ENCODE measurements at regions not wholly inside any gene's neighbourhood (a gene's known extent, or its start where the extent isn't known, plus 50 kb on each side); places are given as distances from the start of the nearest gene placed in this dataset.

DNA sequence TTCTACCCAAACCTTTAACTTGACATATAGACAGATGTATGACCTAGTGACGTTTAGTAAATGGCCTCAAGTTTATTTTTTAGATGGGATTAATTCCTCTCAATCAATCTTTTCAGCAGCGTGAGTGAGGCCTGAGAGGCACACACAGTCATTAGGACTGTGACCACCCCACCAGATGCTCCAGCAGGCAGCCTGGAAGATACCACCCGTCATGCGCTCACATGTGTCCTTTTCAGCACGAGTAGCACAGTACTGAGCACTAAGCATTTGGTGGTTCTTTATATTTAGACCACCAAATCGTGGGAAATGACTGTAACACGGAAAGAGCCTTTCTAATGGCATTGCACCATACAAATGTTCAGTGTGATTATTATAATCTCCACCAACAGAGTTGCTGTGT lies 354.6 kb upstream of the DDI1 start:
- peaks cover 0 to 3% of the 10 kb centered on the region in 2 donors for H3K4me1 ChIP-seq (ENCODE audit: control insufficient read depth in 2 of 2, insufficient read depth in 2 of 2, low read length in 2 of 2)
- H3K4me3 ChIP-seq (ENCODE audit: low read length in 2 of 2) = no peak overlapping the region
- no peak overlapping the region for H3K27ac ChIP-seq (ENCODE audit: low read depth in 2 of 2, low read length in 2 of 2)
- no peaks in the 10 kb centered on the region for H3K9me3 ChIP-seq (ENCODE audit: control insufficient read depth in 2 of 2, low read length in 2 of 2)
- no peaks in the 10 kb centered on the region for H3K27me3 ChIP-seq (ENCODE audit: control insufficient read depth in 2 of 2, insufficient read depth in 2 of 2, low read length in 2 of 2)
- no peak overlapping the region for H3K9ac ChIP-seq (ENCODE audit: low read depth in 1 of 2, low read length in 2 of 2)
- no peaks in the 10 kb centered on the region for H3K36me3 ChIP-seq (ENCODE audit: control insufficient read depth in 2 of 2, insufficient read depth in 2 of 2, low read length in 2 of 2)

DNA sequence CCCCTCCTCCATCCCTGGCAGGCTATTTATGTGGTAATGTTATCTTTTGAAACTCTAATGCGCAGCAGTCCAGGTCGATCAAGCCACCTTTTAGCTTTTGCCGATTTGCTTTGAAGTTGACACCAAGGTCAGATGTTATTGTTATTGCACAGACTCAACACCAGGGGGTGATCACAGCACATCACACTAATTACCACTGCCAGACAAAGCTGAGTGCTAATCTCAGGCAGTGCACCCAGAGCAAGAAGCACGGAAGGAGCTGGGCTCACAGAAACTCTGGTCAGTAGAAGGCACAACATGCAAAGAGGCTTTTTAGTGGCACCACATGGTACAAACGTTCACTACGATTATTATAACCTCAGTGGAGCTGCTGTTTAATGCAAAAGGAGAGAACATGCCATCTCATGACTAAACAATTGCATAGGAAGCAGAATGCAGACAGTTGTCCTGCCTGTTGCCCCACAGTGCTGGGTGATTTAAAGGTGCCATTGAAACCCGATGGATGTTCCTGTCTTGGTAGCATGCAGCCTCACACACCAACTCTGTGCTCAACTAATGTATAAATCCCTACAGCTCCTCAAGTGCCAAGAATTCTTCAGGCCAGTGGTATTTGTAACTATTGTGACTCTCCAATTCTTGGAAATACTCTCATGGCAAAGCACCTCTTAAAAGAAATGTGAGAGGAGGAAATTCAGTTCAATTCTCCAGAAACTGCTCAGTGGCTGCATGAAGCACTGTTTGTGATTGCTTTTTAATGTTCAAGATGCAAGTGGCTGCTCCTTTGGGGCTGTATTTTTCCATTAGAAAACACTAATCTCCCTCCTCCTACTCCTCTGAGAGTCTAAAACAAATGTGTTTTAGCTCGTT lies 353.9 kb upstream of the DDI1 start:
- H3K4me1 ChIP-seq (ENCODE audit: control insufficient read depth in 2 of 2, insufficient read depth in 2 of 2, low read length in 2 of 2) = peaks cover 0 to 3% of the 10 kb centered on the region in 2 donors
- H3K36me3 ChIP-seq (ENCODE audit: control insufficient read depth in 2 of 2, insufficient read depth in 2 of 2, low read length in 2 of 2) = no peaks in the 10 kb centered on the region
- peak overlapping the region in 1 of 2 donors; percentile 10 for H3K4me3 ChIP-seq (ENCODE audit: low read length in 2 of 2)
- H3K27me3 ChIP-seq (ENCODE audit: control insufficient read depth in 2 of 2, insufficient read depth in 2 of 2, low read length in 2 of 2) = no peaks in the 10 kb centered on the region
- H3K27ac ChIP-seq (ENCODE audit: low read depth in 2 of 2, low read length in 2 of 2) = no peak overlapping the region
- H3K9me3 ChIP-seq (ENCODE audit: control insufficient read depth in 2 of 2, low read length in 2 of 2) = no peaks in the 10 kb centered on the region
- H3K9ac ChIP-seq (ENCODE audit: low read depth in 1 of 2, low read length in 2 of 2) = no peak overlapping the region

DNA sequence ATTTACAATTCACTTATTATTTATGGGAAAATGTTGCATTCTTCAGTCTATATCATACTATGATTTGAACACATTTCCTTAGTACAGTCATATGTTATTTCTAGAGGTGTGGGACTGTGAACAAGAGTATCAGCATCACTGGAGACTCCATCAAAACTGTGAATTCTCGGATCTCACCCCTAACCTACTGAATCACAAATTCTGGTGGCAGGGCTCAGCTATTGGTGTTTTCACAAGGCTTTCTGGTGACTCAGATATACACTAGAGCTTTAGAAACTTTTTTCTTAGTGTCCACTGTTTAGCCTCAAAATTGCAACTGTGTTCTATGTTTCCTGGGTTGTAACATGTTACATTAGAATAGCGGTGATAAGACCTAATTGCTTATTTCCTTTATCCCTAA lies 352.9 kb upstream of the DDI1 start:
- Histone ChIP-seq H3K9me3 (ENCODE audit: control insufficient read depth in 2 of 2, low read length in 2 of 2) (no peaks in the 10 kb centered on the region), H3K4me3 (ENCODE audit: low read length in 2 of 2) (no peak overlapping the region), H3K4me1 (ENCODE audit: control insufficient read depth in 2 of 2, insufficient read depth in 2 of 2, low read length in 2 of 2) (peaks cover 0 to 3% of the 10 kb centered on the region in 2 donors), H3K27me3 (ENCODE audit: control insufficient read depth in 2 of 2, insufficient read depth in 2 of 2, low read length in 2 of 2) (no peaks in the 10 kb centered on the region), H3K36me3 (ENCODE audit: control insufficient read depth in 2 of 2, insufficient read depth in 2 of 2, low read length in 2 of 2) (no peaks in the 10 kb centered on the region), H3K27ac (ENCODE audit: low read depth in 2 of 2, low read length in 2 of 2) (no peak overlapping the region), H3K9ac (ENCODE audit: low read depth in 1 of 2, low read length in 2 of 2) (no peak overlapping the region)

DNA sequence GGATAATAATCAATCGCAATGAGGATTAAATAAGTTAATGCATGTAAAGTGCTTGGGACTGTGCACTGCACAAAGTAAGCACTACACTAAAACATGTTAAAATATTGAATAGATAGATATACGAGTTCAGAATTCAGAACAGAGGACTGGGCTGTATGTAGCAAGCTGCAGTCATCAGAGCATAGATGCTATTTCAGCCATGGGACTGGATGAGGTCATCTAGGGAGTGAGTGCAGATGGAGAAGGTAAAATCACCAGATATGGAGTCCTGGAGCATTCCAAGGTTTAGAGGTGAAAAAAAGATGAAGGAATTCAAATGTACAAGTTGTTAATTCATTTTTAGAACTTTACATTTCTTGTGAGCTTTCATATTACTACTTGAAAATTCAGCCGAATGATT lies 347.5 kb upstream of the DDI1 start:
- H3K4me3 ChIP-seq (ENCODE audit: low read length in 2 of 2) = no peak overlapping the region
- no peak overlapping the region for H3K9ac ChIP-seq (ENCODE audit: low read depth in 1 of 2, low read length in 2 of 2)
- H3K27me3 ChIP-seq (ENCODE audit: control insufficient read depth in 2 of 2, insufficient read depth in 2 of 2, low read length in 2 of 2) = no peaks in the 10 kb centered on the region
- H3K27ac ChIP-seq (ENCODE audit: low read depth in 2 of 2, low read length in 2 of 2) = no peak overlapping the region
- H3K4me1 ChIP-seq (ENCODE audit: control insufficient read depth in 2 of 2, insufficient read depth in 2 of 2, low read length in 2 of 2) = no peaks in the 10 kb centered on the region
- H3K9me3 ChIP-seq (ENCODE audit: control insufficient read depth in 2 of 2, low read length in 2 of 2) = no peaks in the 10 kb centered on the region
- no peaks in the 10 kb centered on the region for H3K36me3 ChIP-seq (ENCODE audit: control insufficient read depth in 2 of 2, insufficient read depth in 2 of 2, low read length in 2 of 2)

DNA sequence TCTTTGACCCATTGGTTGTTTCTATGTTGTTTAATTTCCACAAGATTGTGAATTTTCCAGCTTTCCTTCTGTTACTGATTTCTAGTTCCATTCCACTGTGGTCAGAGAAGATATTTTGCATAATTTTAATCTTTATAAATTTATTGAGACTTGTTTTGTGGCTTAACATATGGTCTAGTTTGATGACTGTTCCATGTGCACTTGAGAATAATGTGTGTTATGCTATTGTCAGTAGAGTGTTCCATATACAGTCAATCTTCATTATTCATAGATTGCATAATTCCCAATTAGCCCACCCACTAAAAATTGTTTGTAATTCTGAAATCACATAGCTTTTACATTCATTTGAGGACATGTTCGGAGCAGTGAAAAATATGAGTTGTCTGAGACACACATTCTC lies 346.1 kb upstream of the DDI1 start:
- Histone ChIP-seq H3K4me3 (ENCODE audit: low read length in 2 of 2) (no peak overlapping the region), H3K27ac (ENCODE audit: low read depth in 2 of 2, low read length in 2 of 2) (no peak overlapping the region), H3K9me3 (ENCODE audit: control insufficient read depth in 2 of 2, low read length in 2 of 2) (no peaks in the 10 kb centered on the region), H3K27me3 (ENCODE audit: control insufficient read depth in 2 of 2, insufficient read depth in 2 of 2, low read length in 2 of 2) (no peaks in the 10 kb centered on the region), H3K36me3 (ENCODE audit: control insufficient read depth in 2 of 2, insufficient read depth in 2 of 2, low read length in 2 of 2) (no peaks in the 10 kb centered on the region), H3K4me1 (ENCODE audit: control insufficient read depth in 2 of 2, insufficient read depth in 2 of 2, low read length in 2 of 2) (no peaks in the 10 kb centered on the region), H3K9ac (ENCODE audit: low read depth in 1 of 2, low read length in 2 of 2) (no peak overlapping the region)

DNA sequence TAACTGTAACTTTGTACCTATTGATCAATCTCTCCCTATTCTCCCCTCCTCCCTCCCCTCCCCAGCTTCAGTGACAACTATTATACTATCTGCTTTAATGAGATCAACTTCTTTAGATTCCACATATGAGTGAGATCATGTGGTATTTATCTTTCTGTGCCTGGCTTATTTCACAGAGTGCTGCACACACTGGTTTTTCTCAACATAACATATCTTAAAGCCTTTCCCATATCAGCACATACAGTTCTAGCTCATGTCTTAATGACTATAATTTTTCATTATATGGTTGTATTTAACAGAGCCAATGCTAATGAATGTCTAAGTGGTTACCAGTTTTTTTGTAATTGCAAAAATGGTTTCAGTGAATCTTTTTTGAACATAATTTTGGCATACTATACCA lies 340.3 kb upstream of the DDI1 start:
- Histone ChIP-seq H3K27me3 (ENCODE audit: control insufficient read depth in 2 of 2, insufficient read depth in 2 of 2, low read length in 2 of 2) (no peaks in the 10 kb centered on the region), H3K36me3 (ENCODE audit: control insufficient read depth in 2 of 2, insufficient read depth in 2 of 2, low read length in 2 of 2) (no peaks in the 10 kb centered on the region), H3K4me3 (ENCODE audit: low read length in 2 of 2) (no peak overlapping the region), H3K9ac (ENCODE audit: low read depth in 1 of 2, low read length in 2 of 2) (no peak overlapping the region), H3K27ac (ENCODE audit: low read depth in 2 of 2, low read length in 2 of 2) (no peak overlapping the region), H3K4me1 (ENCODE audit: control insufficient read depth in 2 of 2, insufficient read depth in 2 of 2, low read length in 2 of 2) (no peaks in the 10 kb centered on the region), H3K9me3 (ENCODE audit: control insufficient read depth in 2 of 2, low read length in 2 of 2) (no peaks in the 10 kb centered on the region)

DNA sequence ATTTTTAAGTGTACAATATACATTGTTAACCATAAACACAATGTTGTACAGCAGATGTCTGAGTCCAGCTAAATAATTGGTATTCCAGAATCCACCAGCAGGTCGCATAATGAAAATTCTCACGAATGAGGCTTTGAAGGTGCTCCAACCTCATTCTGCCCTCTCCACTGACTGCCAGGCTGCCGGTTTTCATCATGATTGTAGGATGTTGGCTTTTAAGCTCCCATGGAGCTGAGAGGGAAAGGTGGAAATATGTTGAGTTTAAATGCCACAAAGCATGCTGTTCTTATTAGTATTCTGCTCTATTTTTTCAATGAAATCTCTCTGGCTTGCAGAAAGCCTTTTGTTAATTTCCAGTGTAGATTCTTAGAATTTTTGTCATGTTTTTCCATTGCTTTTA lies 337.2 kb upstream of the DDI1 start:
- Histone ChIP-seq H3K9ac (ENCODE audit: low read depth in 1 of 2, low read length in 2 of 2) (no peak overlapping the region), H3K9me3 (ENCODE audit: control insufficient read depth in 2 of 2, low read length in 2 of 2) (no peaks in the 10 kb centered on the region), H3K36me3 (ENCODE audit: control insufficient read depth in 2 of 2, insufficient read depth in 2 of 2, low read length in 2 of 2) (no peaks in the 10 kb centered on the region), H3K27ac (ENCODE audit: low read depth in 2 of 2, low read length in 2 of 2) (no peak overlapping the region), H3K27me3 (ENCODE audit: control insufficient read depth in 2 of 2, insufficient read depth in 2 of 2, low read length in 2 of 2) (no peaks in the 10 kb centered on the region), H3K4me3 (ENCODE audit: low read length in 2 of 2) (no peak overlapping the region), H3K4me1 (ENCODE audit: control insufficient read depth in 2 of 2, insufficient read depth in 2 of 2, low read length in 2 of 2) (no peaks in the 10 kb centered on the region)

DNA sequence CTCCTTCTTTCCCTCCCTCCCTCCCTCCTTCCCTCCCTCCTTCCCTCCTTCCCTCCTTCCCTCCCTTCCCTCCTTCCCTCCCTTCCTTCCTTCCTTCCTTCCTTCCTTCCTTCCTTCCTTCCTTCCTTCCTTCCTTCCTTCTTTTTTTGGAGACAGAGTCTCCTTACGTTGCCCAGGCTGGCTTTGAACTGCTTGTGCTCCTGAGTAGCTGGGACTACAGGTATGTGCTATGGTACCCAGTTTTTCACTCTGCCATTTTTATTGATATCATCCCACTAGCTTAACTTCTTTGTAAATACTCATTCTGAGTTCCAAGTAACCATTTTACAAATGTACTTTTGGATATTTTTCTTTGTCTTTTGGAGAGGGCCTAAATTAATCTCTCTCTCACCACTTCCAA lies 336.8 kb upstream of the DDI1 start:
- H3K36me3 ChIP-seq (ENCODE audit: control insufficient read depth in 2 of 2, insufficient read depth in 2 of 2, low read length in 2 of 2) = no peaks in the 10 kb centered on the region
- no peaks in the 10 kb centered on the region for H3K27me3 ChIP-seq (ENCODE audit: control insufficient read depth in 2 of 2, insufficient read depth in 2 of 2, low read length in 2 of 2)
- no peak overlapping the region for H3K4me3 ChIP-seq (ENCODE audit: low read length in 2 of 2)
- H3K9me3 ChIP-seq (ENCODE audit: control insufficient read depth in 2 of 2, low read length in 2 of 2) = no peaks in the 10 kb centered on the region
- no peak overlapping the region for H3K27ac ChIP-seq (ENCODE audit: low read depth in 2 of 2, low read length in 2 of 2)
- H3K4me1 ChIP-seq (ENCODE audit: control insufficient read depth in 2 of 2, insufficient read depth in 2 of 2, low read length in 2 of 2) = no peaks in the 10 kb centered on the region
- H3K9ac ChIP-seq (ENCODE audit: low read depth in 1 of 2, low read length in 2 of 2) = no peak overlapping the region

DNA sequence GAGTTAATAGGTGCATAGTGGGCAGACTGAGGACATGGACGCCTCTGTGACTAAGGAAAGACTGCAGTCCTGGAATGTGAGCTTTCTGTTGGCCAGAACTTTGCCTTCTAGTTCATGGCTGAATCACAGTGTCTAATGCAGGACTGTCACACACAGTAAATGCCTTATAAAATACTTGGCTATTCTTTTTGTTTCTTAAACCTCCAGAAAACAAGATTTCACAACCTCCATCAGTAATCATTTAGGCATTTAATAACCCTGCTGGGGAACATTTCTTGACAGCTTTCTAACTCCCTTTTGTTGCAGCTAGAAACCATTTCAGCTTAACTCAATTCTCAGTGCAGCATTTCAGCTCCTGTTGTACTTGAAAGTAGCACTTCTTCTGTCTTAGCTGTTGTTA lies 335.8 kb upstream of the DDI1 start:
- no peak overlapping the region for H3K27ac ChIP-seq (ENCODE audit: low read depth in 2 of 2, low read length in 2 of 2)
- no peak overlapping the region for H3K9ac ChIP-seq (ENCODE audit: low read depth in 1 of 2, low read length in 2 of 2)
- no peaks in the 10 kb centered on the region for H3K9me3 ChIP-seq (ENCODE audit: control insufficient read depth in 2 of 2, low read length in 2 of 2)
- H3K4me1 ChIP-seq (ENCODE audit: control insufficient read depth in 2 of 2, insufficient read depth in 2 of 2, low read length in 2 of 2) = no peaks in the 10 kb centered on the region
- H3K36me3 ChIP-seq (ENCODE audit: control insufficient read depth in 2 of 2, insufficient read depth in 2 of 2, low read length in 2 of 2) = no peaks in the 10 kb centered on the region
- H3K4me3 ChIP-seq (ENCODE audit: low read length in 2 of 2) = no peak overlapping the region
- no peaks in the 10 kb centered on the region for H3K27me3 ChIP-seq (ENCODE audit: control insufficient read depth in 2 of 2, insufficient read depth in 2 of 2, low read length in 2 of 2)

DNA sequence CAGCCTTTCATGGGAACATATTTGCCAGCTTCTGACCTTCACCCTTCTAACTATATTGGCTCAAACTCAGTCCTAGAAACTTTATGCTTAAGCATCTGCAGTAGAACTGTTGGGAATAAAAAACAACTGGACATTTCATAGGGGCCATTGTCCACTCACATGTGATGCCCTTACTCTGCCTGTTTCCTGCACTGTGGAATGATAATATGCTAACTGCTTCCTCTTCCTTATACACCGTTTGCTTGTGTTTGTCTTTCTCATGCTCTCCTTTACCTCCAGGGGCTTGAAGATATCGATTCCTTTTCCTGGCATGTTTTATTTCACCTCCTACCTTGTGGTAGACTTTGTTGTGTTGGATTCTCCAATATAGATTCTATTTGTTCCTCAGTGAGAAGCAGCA lies 333.0 kb upstream of the DDI1 start:
- H3K36me3 ChIP-seq (ENCODE audit: control insufficient read depth in 2 of 2, insufficient read depth in 2 of 2, low read length in 2 of 2) = no peaks in the 10 kb centered on the region
- no peaks in the 10 kb centered on the region for H3K9me3 ChIP-seq (ENCODE audit: control insufficient read depth in 2 of 2, low read length in 2 of 2)
- H3K27me3 ChIP-seq (ENCODE audit: control insufficient read depth in 2 of 2, insufficient read depth in 2 of 2, low read length in 2 of 2) = no peaks in the 10 kb centered on the region
- H3K4me1 ChIP-seq (ENCODE audit: control insufficient read depth in 2 of 2, insufficient read depth in 2 of 2, low read length in 2 of 2) = no peaks in the 10 kb centered on the region
- H3K27ac ChIP-seq (ENCODE audit: low read depth in 2 of 2, low read length in 2 of 2) = no peak overlapping the region
- H3K4me3 ChIP-seq (ENCODE audit: low read length in 2 of 2) = no peak overlapping the region
- H3K9ac ChIP-seq (ENCODE audit: low read depth in 1 of 2, low read length in 2 of 2) = no peak overlapping the region
